ENCODE measurements at regions not wholly inside any gene's neighbourhood (a gene's known extent, or its start where the extent isn't known, plus 50 kb on each side); places are given as distances from the start of the nearest gene placed in this dataset.
A peak's percentile ranks its signal among the peaks of the same experiment; 100 is the strongest.

- no peak for DNase-seq
Observed at GRCh38 chr4:28548594-28548993, 1688.0 kb downstream of the STIM2 start.

GRCh38 chr4:28555866-28556265 is 1695.2 kb downstream of the STIM2 start:
- DNase-seq, result no peak

- DNase-seq, result no peak
Observed at GRCh38 chr4:28557755-28558154, 1697.1 kb downstream of the STIM2 start.

GRCh38 chr4:28558895-28559294 is 1698.3 kb downstream of the STIM2 start:
- no peak for DNase-seq

GRCh38 chr4:28562913-28563312 is 1702.3 kb downstream of the STIM2 start:
- DNase-seq, result no peak

GRCh38 chr4:28565396-28565795 is 1704.8 kb downstream of the STIM2 start:
- DNase-seq, result no peak

- no peak for DNase-seq
Observed at GRCh38 chr4:28600958-28601357, 1740.3 kb downstream of the STIM2 start.

GRCh38 chr4:28621591-28621990 is 1761.0 kb downstream of the STIM2 start:
- no peak for DNase-seq

- DNase-seq, result no peak
Observed at GRCh38 chr4:28636971-28637370, 1776.3 kb downstream of the STIM2 start.

- DNase-seq, result no peak
Observed at GRCh38 chr4:28639747-28640146, 1779.1 kb downstream of the STIM2 start.

- DNase-seq, result no peak
Observed at GRCh38 chr4:28654618-28655017, 1794.0 kb downstream of the STIM2 start.

GRCh38 chr4:28665306-28665705 is 1804.7 kb downstream of the STIM2 start:
- no peak for DNase-seq

GRCh38 chr4:28675582-28675981 is 1814.9 kb downstream of the STIM2 start:
- DNase-seq, result no peak

- no peak for DNase-seq
Observed at GRCh38 chr4:28677808-28678207, 1817.2 kb downstream of the STIM2 start.

GRCh38 chr4:28682847-28683246 is 1822.2 kb downstream of the STIM2 start:
- DNase-seq, result no peak

GRCh38 chr4:28686618-28687017 is 1826.0 kb downstream of the STIM2 start:
- DNase-seq, result peak; percentile 0

- no peak for DNase-seq
Observed at GRCh38 chr4:28690890-28691289, 1830.2 kb downstream of the STIM2 start.

GRCh38 chr4:28702571-28702970 is 1841.9 kb downstream of the STIM2 start:
- no peak for DNase-seq

- no peak for DNase-seq
Observed at GRCh38 chr4:28709891-28710290, 1849.2 kb downstream of the STIM2 start.

GRCh38 chr4:28723371-28723770 is 1862.7 kb downstream of the STIM2 start:
- DNase-seq, result no peak

- no peak for DNase-seq
Observed at GRCh38 chr4:28724239-28724638, 1863.6 kb downstream of the STIM2 start.

- DNase-seq, result no peak
Observed at GRCh38 chr4:28730304-28730703, 1869.7 kb downstream of the STIM2 start.

GRCh38 chr4:28744066-28744465 is 1883.4 kb downstream of the STIM2 start:
- no peak for DNase-seq

- DNase-seq, result no peak
Observed at GRCh38 chr4:28754376-28754775, 1893.7 kb downstream of the STIM2 start.

- DNase-seq, result no peak
Observed at GRCh38 chr4:28755081-28755480, 1894.4 kb downstream of the STIM2 start.

- no peak for DNase-seq
Observed at GRCh38 chr4:28759064-28759463, 1898.4 kb downstream of the STIM2 start.

Data from NCI-H2171 treated with DMSO at 0.1 percent for 48 hours (cell line).